ENCODE measurements at regions not wholly inside any gene's neighbourhood (a gene's known extent, or its start where the extent isn't known, plus 50 kb on each side); places are given as distances from the start of the nearest gene placed in this dataset.

- TF ChIP-seq POLR2A (IDR thresholded peaks at IDR 0.05; ENCODE audit: low read length), result no peak
- TF ChIP-seq GATA1 (IDR thresholded peaks at IDR 0.05; ENCODE audit: low read depth, low read length), result no peak
Measured at GRCh38 chr1:119228335-119229080, 88.1 kb upstream of the WARS2 start.
